CD14-positive monocyte (primary cell): ENCODE measurements at regions not wholly inside any gene's neighbourhood (a gene's known extent, or its start where the extent isn't known, plus 50 kb on each side); places are given as distances from the start of the nearest gene placed in this dataset.

Experiments used
- DNase-seq, 3 donors: peaks; one replicate each; pipeline ENCODE4 v3.0.0-alpha.2; 2011 to 2022
- H2AFZ ChIP-seq: 2 replicates; pipeline ENCODE4 v1.6.0; 2012; ENCODE audit warnings: mild to moderate bottlenecking, low read depth, low read length, inconsistent platforms; ENCODE audit not compliant: insufficient read depth, poor library complexity, severe bottlenecking
- H3K27ac ChIP-seq, 2 donors: 1 replicate in 1 of 2; 2 replicates in 1 of 2; pipeline ENCODE4 v1.5.1; 2012 to 2013; ENCODE audit warnings: low read length in 2 of 2, control low read depth in 1 of 2, inconsistent platforms in 1 of 2, low read depth in 1 of 2, mild to moderate bottlenecking in 1 of 2
- H3K27me3 ChIP-seq, 2 donors: one replicate each; pipeline versions ENCODE4 v1.6.0 to v1.6.1; 2011 to 2013; ENCODE audit warnings: low read length in 2 of 2; ENCODE audit not compliant: control insufficient read depth in 2 of 2, insufficient read depth in 2 of 2
- H3K36me3 ChIP-seq, 2 donors: replicated peaks in 1 of 2; 1 replicate in 1 of 2; 2 replicates in 1 of 2; pipeline versions ENCODE4 v1.5.1 to v1.6.1; 2012 to 2013; ENCODE audit warnings: low read length in 2 of 2, control low read depth in 1 of 2, inconsistent platforms in 1 of 2, mild to moderate bottlenecking in 1 of 2; ENCODE audit not compliant: insufficient read depth in 2 of 2, control insufficient read depth in 1 of 2
- H3K4me1 ChIP-seq, 2 donors: 1 replicate in 1 of 2; 2 replicates in 1 of 2; pipeline versions ENCODE4 v1.5.1 to v1.6.1; 2012 to 2013; ENCODE audit warnings: low read length in 2 of 2, control low read depth in 1 of 2, inconsistent platforms in 1 of 2, mild to moderate bottlenecking in 1 of 2, moderate library complexity in 1 of 2; ENCODE audit not compliant: insufficient read depth in 2 of 2, control insufficient read depth in 1 of 2
- H3K4me2 ChIP-seq: replicated peaks from 2 replicates; pipeline ENCODE3; 2012; ENCODE audit warnings: low read length, moderate library complexity, mild to moderate bottlenecking; ENCODE audit not compliant: poor library complexity, severe bottlenecking; ENCODE audit errors: extremely low read depth
- H3K4me3 ChIP-seq, 3 experiments: fragments of 200-600 bp in 1 of 3; sonication (generic) in 1 of 3; replicated peaks in 1 of 3; 1 replicate in 2 of 3; 2 replicates in 1 of 3; pipeline ENCODE4 v1.5.1; 2011 to 2013; ENCODE audit warnings: low read length in 3 of 3, mild to moderate bottlenecking in 3 of 3, control low read depth in 2 of 3, low read depth in 2 of 3, inconsistent platforms in 1 of 3, moderate library complexity in 1 of 3
- H3K79me2 ChIP-seq: 2 replicates; pipeline ENCODE4 v1.6.0; 2012; ENCODE audit warnings: mild to moderate bottlenecking, control low read depth, inconsistent platforms, low read length, moderate library complexity; ENCODE audit not compliant: insufficient read depth
- H3K9ac ChIP-seq: 2 replicates; pipeline ENCODE4 v1.6.0; 2017; ENCODE audit warnings: low read length, mild to moderate bottlenecking; ENCODE audit not compliant: insufficient read depth, poor library complexity, severe bottlenecking
- H3K9me3 ChIP-seq, 2 donors: replicated peaks in 1 of 2; 1 replicate in 1 of 2; 2 replicates in 1 of 2; pipeline versions ENCODE4 v1.5.1 to v1.6.1; 2012 to 2013; ENCODE audit warnings: low read length in 2 of 2, control low read depth in 1 of 2; ENCODE audit not compliant: control insufficient read depth in 1 of 2, insufficient read depth in 1 of 2
- H4K20me1 ChIP-seq: 2 replicates; pipeline ENCODE4 v1.6.0; 2012; ENCODE audit warnings: mild to moderate bottlenecking, low read length, control low read depth, moderate library complexity; ENCODE audit not compliant: insufficient read depth
- H3K27ac Mint-ChIP-seq, 7 donors: one replicate each; pipeline ENCODE4 v1.8.0; 2020; ENCODE audit warnings: mild to moderate bottlenecking in 7 of 7, mixed read lengths in 7 of 7, moderate library complexity in 6 of 7, inconsistent platforms in 2 of 7
- H3K27me3 Mint-ChIP-seq, 3 donors: one replicate each; pipeline ENCODE4 v1.8.0; 2021 to 2022; ENCODE audit warnings: low read depth in 3 of 3, mild to moderate bottlenecking in 3 of 3, mixed read lengths in 3 of 3, moderate library complexity in 3 of 3, inconsistent platforms in 1 of 3
- H3K36me3 Mint-ChIP-seq, 2 donors: one replicate each; pipeline ENCODE4 v1.8.0; 2020; ENCODE audit warnings: mixed read lengths in 2 of 2, inconsistent platforms in 1 of 2, mild to moderate bottlenecking in 1 of 2
- H3K4me1 Mint-ChIP-seq: one replicate; pipeline ENCODE4 v1.8.0; 2020; ENCODE audit warnings: mild to moderate bottlenecking, mixed read lengths
- H3K4me3 Mint-ChIP-seq, 2 donors: one replicate each; pipeline ENCODE4 v1.8.0; 2020; ENCODE audit warnings: mild to moderate bottlenecking in 2 of 2, mixed read lengths in 2 of 2, moderate library complexity in 1 of 2
- H3K9me3 Mint-ChIP-seq, 7 donors: one replicate each; pipeline ENCODE4 v1.8.0; 2020 to 2022; ENCODE audit warnings: mixed read lengths in 7 of 7, mild to moderate bottlenecking in 6 of 7, moderate library complexity in 6 of 7, inconsistent platforms in 2 of 7
- CTCF ChIP-seq: fragments of 200-600 bp; IDR thresholded peaks from one replicate; pipeline ENCODE4 v1.8.0; 2022; ENCODE audit warnings: antibody characterized with exemption, mild to moderate bottlenecking
- WGBS: methylation state at CpG from one replicate; pipeline ENCODE4 v1.1.5; 2013; ENCODE audit warnings: missing lambda C conversion rate; ENCODE audit not compliant: insufficient coverage; 5-methylcytosine and 5-hydroxymethylcytosine counted together
- intact Hi-C, 2 donors: fragments of 100-400 bp; cut with micrococcal nuclease; formaldehyde crosslinking; loops; one replicate each; pipeline versions ENCODE4 v1.15.0 to v1.15.1; 2023

DNA sequence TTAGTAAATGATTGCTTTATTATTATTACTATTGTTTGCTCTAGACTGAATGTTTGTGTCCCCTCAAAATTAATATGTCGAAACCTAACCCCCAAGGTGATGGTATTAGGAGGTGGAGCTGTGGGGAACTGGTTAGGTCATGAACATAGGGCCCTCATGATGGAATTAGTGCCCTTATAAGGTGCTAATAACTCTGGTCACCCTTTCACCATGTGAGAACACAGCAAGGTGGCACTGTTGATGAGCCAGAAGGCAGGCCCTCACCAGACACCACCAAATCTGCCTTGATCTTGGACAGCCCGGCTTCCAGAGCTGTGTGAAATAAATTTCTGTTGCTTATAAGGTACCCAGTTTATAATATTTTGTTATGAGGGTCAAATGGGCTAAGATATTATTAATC is 95.8 kb downstream of the BDNF start:
- Mint-ChIP-seq H3K36me3 (no peaks in the 10 kb centered on the region), H3K9me3 (peaks cover 0 to 4% (median 0%) of the 10 kb centered on the region in 7 donors), H3K4me1 (no peaks in the 10 kb centered on the region), H3K27me3 (peaks cover 0 to 1% (median 0%) of the 10 kb centered on the region in 3 donors), H3K27ac (no peak overlapping the region), H3K4me3 (no peak overlapping the region)
- H3K4me2 ChIP-seq: no peak overlapping the region
- no peaks in the 10 kb centered on the region for H3K36me3 ChIP-seq
- no peak overlapping the region for H3K4me3 ChIP-seq
- no peaks in the 10 kb centered on the region for H3K4me1 ChIP-seq
- H2AFZ ChIP-seq: no peak overlapping the region
- DNase-seq: no peak
- H3K27me3 ChIP-seq: no peaks in the 10 kb centered on the region
- intact Hi-C loops: no loop called here
- no peaks in the 10 kb centered on the region for H3K9me3 ChIP-seq
- H3K27ac ChIP-seq: no peak overlapping the region
- no peaks in the 10 kb centered on the region for H4K20me1 ChIP-seq
- H3K9ac ChIP-seq: no peak overlapping the region
- H3K79me2 ChIP-seq: no peaks in the 10 kb centered on the region
- no peak for TF ChIP-seq CTCF
- no CpG with 5 or more reads among the region's 2 CpGs for WGBS

- WGBS: 84% methylated on average over 3 of the region's 6 CpGs
Observed at GRCh38 chr11:27603376-27603990, 96.8 kb downstream of the BDNF start.

More at GRCh38 chr11:27603376-27603990, 96.8 kb downstream of the BDNF start:
- Mint-ChIP-seq H3K4me1 (no peaks in the 10 kb centered on the region), H3K27me3 (peaks cover 0 to 1% (median 0%) of the 10 kb centered on the region in 3 donors), H3K27ac (no peak overlapping the region), H3K9me3 (peaks cover 0 to 4% (median 0%) of the 10 kb centered on the region in 7 donors), H3K4me3 (no peak overlapping the region), H3K36me3 (no peaks in the 10 kb centered on the region)
- H3K79me2 ChIP-seq: no peaks in the 10 kb centered on the region
- intact Hi-C loops: no loop called here
- H3K36me3 ChIP-seq: no peaks in the 10 kb centered on the region
- H3K27me3 ChIP-seq: no peaks in the 10 kb centered on the region
- no peak overlapping the region for H3K4me2 ChIP-seq
- no peak overlapping the region for H3K9ac ChIP-seq
- no peaks in the 10 kb centered on the region for H4K20me1 ChIP-seq
- no peak overlapping the region for H3K27ac ChIP-seq
- H2AFZ ChIP-seq: no peak overlapping the region
- no peaks in the 10 kb centered on the region for H3K4me1 ChIP-seq
- DNase-seq: no peak
- H3K9me3 ChIP-seq: no peaks in the 10 kb centered on the region
- no peak overlapping the region for H3K4me3 ChIP-seq
- TF ChIP-seq CTCF: no peak
